ENCODE measurements at regions not wholly inside any gene's neighbourhood (a gene's known extent, or its start where the extent isn't known, plus 50 kb on each side); places are given as distances from the start of the nearest gene placed in this dataset.

DNA sequence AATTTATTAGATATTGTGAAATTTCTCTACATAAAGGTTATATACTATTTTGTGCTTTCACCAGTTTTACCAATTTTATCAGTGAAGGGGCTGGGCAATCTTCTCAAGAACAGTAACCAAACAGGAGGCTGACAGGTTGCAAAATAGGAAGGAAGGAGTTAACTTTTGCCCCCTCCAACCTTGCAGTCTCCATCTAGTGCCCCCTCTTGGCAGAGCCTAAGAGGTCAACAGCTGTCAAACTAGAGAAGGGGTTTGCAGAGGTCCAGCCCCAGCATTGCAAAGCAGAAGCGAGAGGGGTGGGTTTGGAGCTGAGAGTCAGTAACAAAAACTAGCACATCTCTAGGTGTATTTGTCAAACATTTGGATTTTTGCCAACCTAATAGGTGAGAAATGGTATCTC, 391.0 kb downstream of the CDC5L start:
- no peak overlapping the region for H3K4me2 ChIP-seq (ENCODE audit: low read length)
- H2AFZ ChIP-seq (ENCODE audit: low read length): no peak overlapping the region
- no peaks in the 10 kb centered on the region for H3K36me3 ChIP-seq (ENCODE audit: insufficient read depth, low read length)
- no peak for TF ChIP-seq EZH2 (IDR thresholded peaks at IDR 0.05; ENCODE audit: borderline replicate concordance, low read length)
- TF ChIP-seq, protein P1, sequence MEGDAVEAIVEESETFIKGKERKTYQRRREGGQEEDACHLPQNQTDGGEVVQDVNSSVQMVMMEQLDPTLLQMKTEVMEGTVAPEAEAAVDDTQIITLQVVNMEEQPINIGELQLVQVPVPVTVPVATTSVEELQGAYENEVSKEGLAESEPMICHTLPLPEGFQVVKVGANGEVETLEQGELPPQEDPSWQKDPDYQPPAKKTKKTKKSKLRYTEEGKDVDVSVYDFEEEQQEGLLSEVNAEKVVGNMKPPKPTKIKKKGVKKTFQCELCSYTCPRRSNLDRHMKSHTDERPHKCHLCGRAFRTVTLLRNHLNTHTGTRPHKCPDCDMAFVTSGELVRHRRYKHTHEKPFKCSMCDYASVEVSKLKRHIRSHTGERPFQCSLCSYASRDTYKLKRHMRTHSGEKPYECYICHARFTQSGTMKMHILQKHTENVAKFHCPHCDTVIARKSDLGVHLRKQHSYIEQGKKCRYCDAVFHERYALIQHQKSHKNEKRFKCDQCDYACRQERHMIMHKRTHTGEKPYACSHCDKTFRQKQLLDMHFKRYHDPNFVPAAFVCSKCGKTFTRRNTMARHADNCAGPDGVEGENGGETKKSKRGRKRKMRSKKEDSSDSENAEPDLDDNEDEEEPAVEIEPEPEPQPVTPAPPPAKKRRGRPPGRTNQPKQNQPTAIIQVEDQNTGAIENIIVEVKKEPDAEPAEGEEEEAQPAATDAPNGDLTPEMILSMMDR (IDR thresholded peaks at IDR 0.05; ENCODE audit: low read length): no peak
- H3F3A ChIP-seq (ENCODE audit: insufficient read depth, low read length): no peaks in the 10 kb centered on the region
- no peaks in the 10 kb centered on the region for H3K9me3 ChIP-seq (ENCODE audit: low read length)
- no peaks in the 10 kb centered on the region for H3K4me1 ChIP-seq (ENCODE audit: insufficient read depth, low read length, severe bottlenecking)
- H4K20me1 ChIP-seq (ENCODE audit: insufficient read depth, low read length): no peaks in the 10 kb centered on the region
- H3K9ac ChIP-seq (ENCODE audit: low read length): no peak overlapping the region
- H3K4me3 ChIP-seq (ENCODE audit: low read depth, low read length, poor library complexity, severe bottlenecking): no peak overlapping the region
- no peak overlapping the region for H3K27ac ChIP-seq (ENCODE audit: low read depth, low read length, poor library complexity, severe bottlenecking)
- no peaks in the 10 kb centered on the region for H3K9me2 ChIP-seq (ENCODE audit: low read depth, low read length)
- H3K27me3 ChIP-seq (ENCODE audit: insufficient read depth, low read length): no peaks in the 10 kb centered on the region
- no peaks in the 10 kb centered on the region for H3K79me2 ChIP-seq (ENCODE audit: insufficient read depth, low read length)

Measured in OCI-LY1 (cell line).